Endothelial cell of umbilical vein (primary cell): ENCODE measurements at regions not wholly inside any gene's neighbourhood (a gene's known extent, or its start where the extent isn't known, plus 50 kb on each side); places are given as distances from the start of the nearest gene placed in this dataset.

ENCODE experiments used
- BruUV-seq: library from RNA; stranded (reverse); fragments of 400-500 nt; replicated peaks from 2 replicates; lab custom pipeline; 2021; lab: Mats Ljungman, UMichigan
- CTCF ChIA-PET: fragments of 300-600, 350-600 bp; sonication (Branson Sonifier 250); formaldehyde crosslinking; loops from one replicate; lab custom pipeline; 2021; ENCODE audit warnings: antibody characterized with exemption, inconsistent platforms; lab: Charles Lee
- POLR2A ChIA-PET: fragments of 300-600, 350-600 bp; sonication (Branson Sonifier 250); formaldehyde crosslinking; loops from one replicate; lab custom pipeline; 2021; ENCODE audit warnings: antibody characterized with exemption, inconsistent platforms; lab: Charles Lee
- DNase-seq: peaks from one replicate; pipeline ENCODE4 v3.0.0-alpha.2; 2011; ENCODE audit warnings: low read depth, low spot score
- FAIRE-seq: peaks from 2 replicates; lab custom pipeline; 2011; peaks lifted over from hg19 to GRCh38; lab: Jason Lieb, UNC
- H2AFZ ChIP-seq: 2 replicates; pipeline ENCODE4 v1.6.0; 2012; ENCODE audit warnings: low read depth, low read length, control low read depth, inconsistent platforms
- H3K27ac ChIP-seq: 2 replicates; pipeline ENCODE4 v1.5.1; 2011; ENCODE audit warnings: low read depth, mild to moderate bottlenecking, control low read depth, low read length, moderate library complexity; ENCODE audit not compliant: insufficient read depth
- H3K27me3 ChIP-seq, 2 experiments: 2 replicates each; pipeline versions ENCODE4 v1.6.0 to v1.6.1; 2011; ENCODE audit warnings: low read length in 2 of 2, mixed read lengths in 1 of 2; ENCODE audit not compliant: control insufficient read depth in 2 of 2, insufficient read depth in 2 of 2
- H3K36me3 ChIP-seq, 2 experiments: 2 replicates in 1 of 2; 3 replicates in 1 of 2; pipeline ENCODE4 v1.5.1; 2011; ENCODE audit warnings: low read length in 2 of 2, mild to moderate bottlenecking in 1 of 2, moderate library complexity in 1 of 2; ENCODE audit not compliant: control insufficient read depth in 2 of 2, insufficient read depth in 2 of 2; ENCODE audit errors: extremely low read depth in 1 of 2
- H3K4me1 ChIP-seq: 3 replicates; pipeline ENCODE4 v1.5.1; 2011; ENCODE audit warnings: mild to moderate bottlenecking, low read length; ENCODE audit not compliant: control insufficient read depth, insufficient read depth; ENCODE audit errors: extremely low read depth
- H3K4me2 ChIP-seq: 2 replicates; pipeline ENCODE4 v1.6.1; 2011; ENCODE audit warnings: low read length, control low read depth, mixed read lengths; ENCODE audit not compliant: insufficient read depth
- H3K4me3 ChIP-seq, 3 experiments: fragments of 200-600 bp in 1 of 3; sonication (generic), shearing (Covaris generic) in 1 of 3; replicated peaks in 1 of 3; 2 replicates each; pipeline ENCODE4 v1.5.1; 2011 to 2016; ENCODE audit warnings: control low read depth in 3 of 3, low read length in 3 of 3, mild to moderate bottlenecking in 2 of 3, inconsistent platforms in 1 of 3, low read depth in 1 of 3, moderate library complexity in 1 of 3; ENCODE audit not compliant: insufficient read depth in 1 of 3
- H3K79me2 ChIP-seq: 2 replicates; pipeline ENCODE4 v1.6.0; 2012; ENCODE audit warnings: low read length, inconsistent platforms; ENCODE audit not compliant: control insufficient read depth, insufficient read depth
- H3K9ac ChIP-seq: replicated peaks from 2 replicates; pipeline ENCODE3; 2011; ENCODE audit warnings: low read length, control low read depth; ENCODE audit not compliant: insufficient read depth; ENCODE audit errors: extremely low read depth
- H3K9me1 ChIP-seq: replicated peaks from 3 replicates; pipeline ENCODE4 v1.6.0; 2011; ENCODE audit warnings: mild to moderate bottlenecking, low read length; ENCODE audit not compliant: control insufficient read depth, insufficient read depth; ENCODE audit errors: extremely low read depth
- H3K9me3 ChIP-seq: replicated peaks from 2 replicates; pipeline ENCODE4 v1.5.1; 2012; ENCODE audit warnings: low read length, inconsistent platforms; ENCODE audit not compliant: control insufficient read depth, insufficient read depth
- H4K20me1 ChIP-seq: replicated peaks from 2 replicates; pipeline ENCODE3; 2011; ENCODE audit warnings: mild to moderate bottlenecking, low read length; ENCODE audit not compliant: control insufficient read depth, insufficient read depth; ENCODE audit errors: extremely low read depth
- EZH2 ChIP-seq: IDR thresholded peaks from 2 replicates; pipeline ENCODE4 v1.6.1; 2012; ENCODE audit warnings: borderline replicate concordance, low read depth, mild to moderate bottlenecking, moderate library complexity, low read length, inconsistent platforms; ENCODE audit not compliant: severe bottlenecking
- FOS ChIP-seq: IDR thresholded peaks from 2 replicates; pipeline ENCODE4 v1.6.1; 2011; ENCODE audit warnings: mild to moderate bottlenecking, low read length, moderate library complexity, borderline replicate concordance; ENCODE audit not compliant: insufficient read depth
- GATA2 ChIP-seq: IDR thresholded peaks from 2 replicates; pipeline ENCODE4 v1.7.0; 2011; ENCODE audit warnings: low read depth, mild to moderate bottlenecking, moderate library complexity, mixed read lengths, low read length; ENCODE audit not compliant: insufficient read length, insufficient read depth
- JUN ChIP-seq: IDR thresholded peaks from 2 replicates; pipeline ENCODE4 v1.6.1; 2011; ENCODE audit warnings: borderline replicate concordance, low read depth; ENCODE audit not compliant: insufficient read length, insufficient read depth
- MAX ChIP-seq: IDR thresholded peaks from 2 replicates; pipeline ENCODE4 v1.6.1; 2011; ENCODE audit not compliant: insufficient read depth, insufficient read length
- MYC ChIP-seq: IDR thresholded peaks from one replicate; pipeline ENCODE4 v1.6.1; 2011; ENCODE audit warnings: mild to moderate bottlenecking, low read depth, low read length
- POLR2A ChIP-seq: IDR thresholded peaks from 2 replicates; pipeline ENCODE4 v1.6.1; 2012; ENCODE audit warnings: low read depth, mild to moderate bottlenecking, control low read depth, low read length
- POLR2AphosphoS5 ChIP-seq: IDR thresholded peaks from 2 replicates; pipeline ENCODE4 v1.6.1; 2012; ENCODE audit warnings: low read depth, mild to moderate bottlenecking, control low read depth, low read length, moderate library complexity; ENCODE audit not compliant: insufficient read depth
- dilution Hi-C: fragments of 300-500 bp; cut with MboI; formaldehyde crosslinking; loops from one replicate; pipeline ENCODE4 v1.15.0; 2019; ENCODE audit warnings: low sequenced_read_pairs; ENCODE audit not compliant: extremely low pct_ligation_motif_present
- intact Hi-C: fragments of 100-400 bp; cut with micrococcal nuclease; formaldehyde crosslinking; loops from one replicate; pipeline ENCODE4 v1.10.0; 2022
- TF ChIP-seq, protein P1 (sequence below), 2 donors: IDR thresholded peaks; 1 replicate in 1 of 2; 2 replicates in 1 of 2; pipeline ENCODE4 v1.5.1; 2011; ENCODE audit warnings: low read length in 2 of 2, mild to moderate bottlenecking in 2 of 2, moderate library complexity in 2 of 2, control low read depth in 1 of 2, inconsistent platforms in 1 of 2, low read depth in 1 of 2; ENCODE audit not compliant: insufficient read depth in 1 of 2; ENCODE audit errors: extremely low read depth in 1 of 2

DNA sequence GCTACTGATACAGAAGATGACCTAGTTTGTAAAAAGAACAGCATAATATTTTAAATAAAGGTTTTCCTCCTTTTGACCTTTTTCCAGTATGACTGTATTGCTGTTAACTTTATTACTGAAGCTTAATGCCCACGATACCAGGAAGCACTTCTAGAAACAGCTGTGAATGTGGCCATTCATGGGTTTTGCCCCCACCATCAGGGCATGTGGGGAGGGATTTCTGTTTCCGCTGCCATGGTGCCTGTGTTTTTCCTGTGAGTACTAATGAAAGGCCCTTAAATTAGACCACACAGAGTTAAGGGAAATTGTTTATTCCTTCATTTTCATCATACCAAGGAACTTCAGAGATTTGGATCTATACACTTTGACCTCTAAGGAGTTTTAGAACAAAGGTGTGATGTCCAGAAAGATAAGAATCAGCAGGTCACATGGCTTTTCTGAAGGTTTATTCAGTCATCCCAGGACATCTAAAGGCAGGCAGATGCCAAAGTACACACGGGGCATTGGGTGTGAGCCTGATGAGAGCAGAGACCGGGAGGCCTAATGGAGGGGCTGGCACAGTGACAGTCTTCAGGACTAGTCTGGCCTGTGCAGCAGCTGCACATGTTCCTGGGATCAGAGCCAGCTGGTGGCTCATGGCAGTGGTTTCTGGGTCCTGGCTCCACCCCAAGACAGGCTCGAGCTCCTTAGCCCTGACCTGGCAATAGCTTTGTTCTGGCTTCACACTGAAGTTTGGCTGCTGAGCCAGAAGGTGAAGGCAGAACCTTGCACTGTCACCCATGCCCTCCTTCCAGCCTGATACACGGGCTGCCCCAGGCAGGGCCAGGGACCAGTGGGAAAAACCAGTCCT, 190.9 kb downstream of the REEP3 start:
- Histone ChIP-seq H3K36me3 (no peaks in the 10 kb centered on the region), H3K27ac (peak overlapping the region; percentile 98), H3K4me3 (no peak overlapping the region), H3K9me1 (no peaks in the 10 kb centered on the region), H3K9ac (peak overlapping the region; percentile 66), H3K27me3 (no peaks in the 10 kb centered on the region), H2AFZ (peak overlapping the region; percentile 11), H3K4me1 (peaks cover 49% of the 10 kb centered on the region), H3K9me3 (no peaks in the 10 kb centered on the region), H3K4me2 (peak overlapping the region; percentile 71), H3K79me2 (no peaks in the 10 kb centered on the region), H4K20me1 (no peaks in the 10 kb centered on the region)
- TSS peak; percentile 24 for BruUV-seq
- FAIRE-seq (peak; percentile 86), DNase-seq (peak; percentile 96)
- dilution Hi-C loops (loop anchor here (5.0 to 25.0 kb wide), 2 partner anchors 80 to 500 kb away; no protein-coding TSS in a partner anchor), intact Hi-C loops (loop anchor here (1.0 to 2.0 kb wide), 10 partner anchors 42 to 545 kb away; partner anchors contain the start of gene JMJD1C)
- TF ChIP-seq, protein P1, sequence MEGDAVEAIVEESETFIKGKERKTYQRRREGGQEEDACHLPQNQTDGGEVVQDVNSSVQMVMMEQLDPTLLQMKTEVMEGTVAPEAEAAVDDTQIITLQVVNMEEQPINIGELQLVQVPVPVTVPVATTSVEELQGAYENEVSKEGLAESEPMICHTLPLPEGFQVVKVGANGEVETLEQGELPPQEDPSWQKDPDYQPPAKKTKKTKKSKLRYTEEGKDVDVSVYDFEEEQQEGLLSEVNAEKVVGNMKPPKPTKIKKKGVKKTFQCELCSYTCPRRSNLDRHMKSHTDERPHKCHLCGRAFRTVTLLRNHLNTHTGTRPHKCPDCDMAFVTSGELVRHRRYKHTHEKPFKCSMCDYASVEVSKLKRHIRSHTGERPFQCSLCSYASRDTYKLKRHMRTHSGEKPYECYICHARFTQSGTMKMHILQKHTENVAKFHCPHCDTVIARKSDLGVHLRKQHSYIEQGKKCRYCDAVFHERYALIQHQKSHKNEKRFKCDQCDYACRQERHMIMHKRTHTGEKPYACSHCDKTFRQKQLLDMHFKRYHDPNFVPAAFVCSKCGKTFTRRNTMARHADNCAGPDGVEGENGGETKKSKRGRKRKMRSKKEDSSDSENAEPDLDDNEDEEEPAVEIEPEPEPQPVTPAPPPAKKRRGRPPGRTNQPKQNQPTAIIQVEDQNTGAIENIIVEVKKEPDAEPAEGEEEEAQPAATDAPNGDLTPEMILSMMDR (IDR thresholded peaks at IDR 0.05; ENCODE audit: extremely low read depth in 1 of 2, insufficient read depth in 1 of 2, low read depth in 1 of 2, low read length in 2 of 2), result no peak
- TF ChIP-seq JUN (peak; percentile 44), FOS (peak; percentile 43), POLR2A (no peak), GATA2 (peak; percentile 97), EZH2 (no peak), MAX (peak; percentile 70), MYC (peak; percentile 74), POLR2AphosphoS5 (peak; percentile 73)
- ChIA-PET CTCF (interaction anchor here (0.6 to 4.6 kb wide), 13 partner anchors 8 to 547 kb away, joined by 3 to 39 read pairs (median 6); no protein-coding TSS in a partner anchor), POLR2A (interaction anchor here (0.8 to 3.3 kb wide), 4 partner anchors 41 to 545 kb away, joined by 3 to 14 read pairs (median 4); no protein-coding TSS in a partner anchor)
